Pons (tissue), 1 donor: ENCODE measurements at regions not wholly inside any gene's neighbourhood (a gene's known extent, or its start where the extent isn't known, plus 50 kb on each side); places are given as distances from the start of the nearest gene placed in this dataset.
"Not testable (repeated sequence)": the region's sequence is repeated elsewhere in the genome, so short reads cannot be mapped to it uniquely, and the experiment has no call there.

ENCODE experiments used
- DNase-seq: peaks from one replicate; pipeline ENCODE4 v3.0.0-alpha.2; 2016; ENCODE audit warnings: low spot score

- DNase-seq, result not testable (repeated sequence)
Measured at GRCh38 chr12:131440209-131441059, 270.5 kb upstream of the SFSWAP start.

GRCh38 chr12:131441060-131441396, 269.9 kb upstream of the SFSWAP start:
- no peak for DNase-seq

DNA sequence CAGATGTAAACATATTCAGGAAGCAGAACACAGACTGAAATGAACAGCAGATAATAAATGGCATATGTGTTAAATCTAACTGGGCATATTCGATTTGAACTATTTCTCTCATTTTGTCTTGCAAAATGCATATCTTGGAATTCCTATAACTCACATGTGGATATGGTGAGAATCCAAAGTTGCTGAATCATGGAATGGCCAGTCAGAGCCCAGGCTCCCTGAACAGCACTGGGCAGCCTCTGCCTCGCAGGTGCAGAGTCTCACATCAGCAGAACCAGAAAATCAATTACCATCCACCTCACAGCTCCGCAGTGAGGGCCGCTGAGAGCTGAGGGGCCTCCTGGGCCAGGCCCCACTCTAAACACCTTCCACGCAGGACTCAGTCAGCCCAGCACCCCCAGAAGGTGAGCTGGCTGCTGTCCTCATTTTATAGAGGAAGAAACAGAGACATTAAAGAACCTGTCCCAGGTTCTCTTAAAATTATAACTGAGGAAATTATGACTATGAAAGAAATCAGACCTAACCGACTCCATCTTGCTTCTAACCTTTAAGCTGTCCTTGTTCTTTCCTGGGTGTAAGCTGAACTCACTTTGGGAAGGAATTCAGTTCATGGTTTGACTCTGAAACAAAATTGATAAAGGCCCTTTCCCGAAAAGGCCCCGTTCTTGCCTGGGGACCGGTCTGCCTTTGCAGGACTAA, 269.1 kb upstream of the SFSWAP start:
- DNase-seq, result no peak

- DNase-seq, result no peak
Measured at GRCh38 chr12:131442337-131442918, 268.5 kb upstream of the SFSWAP start.

DNA sequence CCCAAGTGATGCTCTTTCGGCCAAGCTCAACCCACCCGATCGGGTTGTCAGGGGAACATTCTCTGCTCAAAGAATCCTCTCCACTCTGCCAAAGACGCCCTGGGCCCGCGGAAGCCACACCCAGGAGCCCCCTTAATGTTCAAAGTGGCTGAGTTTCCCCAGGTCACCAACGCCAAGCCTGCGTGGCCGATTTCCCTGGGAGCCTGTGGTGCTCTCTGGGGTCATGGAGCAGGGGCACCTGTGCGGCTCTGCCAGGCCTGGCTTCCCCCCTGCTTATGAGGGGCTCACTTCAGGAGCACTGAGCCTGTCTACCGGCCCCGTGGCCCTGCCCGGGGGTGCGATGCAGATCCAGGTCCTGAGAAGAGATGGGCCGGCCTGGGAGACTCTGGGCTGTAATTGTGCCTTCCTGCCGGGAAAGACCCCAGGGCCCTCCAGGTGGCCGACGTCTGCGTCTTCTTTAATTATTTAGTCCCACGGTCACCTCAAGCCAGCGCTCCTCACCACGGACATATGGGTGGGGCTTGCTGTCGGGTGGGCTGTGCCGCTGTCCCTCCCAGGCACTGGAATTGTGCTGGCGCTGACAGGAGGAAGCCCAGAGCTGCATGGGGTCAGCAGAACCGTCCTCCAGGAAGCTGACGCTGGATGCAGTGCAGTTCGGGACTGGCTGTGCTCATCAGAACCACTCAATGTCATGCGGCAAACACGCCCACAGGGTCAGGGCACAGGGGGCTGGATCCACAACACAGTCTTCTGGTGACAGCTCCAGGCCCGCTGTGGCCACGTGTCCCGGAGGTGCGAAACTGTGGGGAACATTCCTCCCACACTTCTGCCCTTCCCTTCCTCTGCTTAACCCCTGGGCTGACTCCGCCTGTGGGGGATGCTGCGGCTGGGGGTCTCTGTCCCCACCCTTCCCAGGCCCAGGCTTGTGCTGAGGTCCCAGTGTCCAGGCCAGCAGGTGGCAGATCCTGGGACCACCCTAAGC, 267.6 kb upstream of the SFSWAP start:
- DNase-seq, result no peak

DNA sequence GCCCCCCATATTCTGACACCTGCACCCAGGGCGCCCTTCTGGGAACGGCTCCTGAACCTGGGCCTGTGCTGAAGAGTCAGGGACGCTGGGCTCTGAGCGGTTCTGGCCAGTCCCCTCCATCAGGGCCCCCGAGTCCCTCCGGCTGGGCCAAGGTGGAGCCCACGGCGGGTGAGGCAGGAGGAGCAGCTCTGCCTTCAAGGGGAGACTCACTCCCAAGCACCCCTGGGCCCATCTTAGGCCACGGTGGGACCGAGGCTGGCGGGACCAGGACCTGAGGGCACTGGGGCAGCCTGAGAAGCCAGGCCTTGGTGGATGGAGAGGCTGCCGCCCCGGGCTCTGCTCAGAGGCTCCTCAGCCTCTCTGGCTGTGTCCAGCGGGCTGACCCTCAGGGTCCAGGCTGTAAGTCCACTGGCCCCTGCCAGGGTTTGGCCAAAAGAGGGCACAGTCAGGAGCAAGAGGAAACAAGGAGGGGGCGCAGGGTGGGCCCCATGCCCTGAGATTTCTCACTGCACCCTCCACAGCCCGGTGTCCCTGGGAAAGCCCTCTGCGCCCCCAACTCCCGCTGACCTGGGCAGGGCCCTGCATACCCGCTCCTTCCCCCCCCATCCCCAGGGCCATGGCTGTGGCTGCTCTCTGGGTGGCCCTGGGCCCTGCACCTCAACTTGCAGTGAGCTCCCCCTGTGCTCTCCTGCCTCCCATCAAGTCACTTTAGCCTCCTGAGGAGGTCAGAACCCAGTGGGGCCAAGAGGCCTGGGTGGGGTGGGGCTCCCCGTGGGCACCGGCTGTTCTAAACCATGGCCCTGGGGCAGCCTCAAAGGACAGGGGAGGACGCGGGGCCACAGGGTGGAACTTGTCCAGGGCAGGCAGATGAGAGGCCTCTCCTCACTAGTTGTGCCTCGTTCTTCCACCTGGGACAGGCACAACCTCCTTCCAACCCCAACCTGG, 266.4 kb upstream of the SFSWAP start:
- DNase-seq, result no peak

GRCh38 chr12:131445184-131445774, 265.6 kb upstream of the SFSWAP start:
- no peak for DNase-seq

GRCh38 chr12:131445795-131446194, 265.1 kb upstream of the SFSWAP start:
- DNase-seq, result no peak

GRCh38 chr12:131447636-131448035, 263.3 kb upstream of the SFSWAP start:
- not testable (repeated sequence) for DNase-seq

DNA sequence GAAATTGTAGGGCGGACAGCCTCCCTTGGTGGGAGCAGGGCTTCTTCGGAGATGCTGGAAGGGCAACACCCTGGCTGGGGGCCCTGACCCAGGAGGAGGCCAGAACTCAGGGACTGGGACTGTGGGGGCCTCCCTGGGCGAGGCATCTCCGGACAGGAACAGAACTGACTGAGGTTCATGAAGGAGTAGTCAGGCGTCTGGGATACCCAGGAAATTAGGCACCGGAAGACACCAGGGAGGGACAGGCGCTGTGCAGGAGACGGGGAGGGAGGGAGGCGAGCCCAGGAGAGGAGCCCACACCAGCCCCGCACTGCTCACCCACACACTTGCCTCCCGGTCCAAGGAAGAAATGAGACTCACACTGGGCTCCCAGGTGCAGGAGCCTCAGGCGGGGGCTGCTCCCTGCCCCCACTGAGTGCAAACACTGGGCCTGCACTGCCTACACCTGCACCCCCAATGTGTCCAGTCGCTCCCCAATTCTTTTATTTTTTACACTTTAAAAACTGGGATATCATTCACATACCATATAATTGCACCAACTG, 262.6 kb upstream of the SFSWAP start:
- no peak for DNase-seq

DNA sequence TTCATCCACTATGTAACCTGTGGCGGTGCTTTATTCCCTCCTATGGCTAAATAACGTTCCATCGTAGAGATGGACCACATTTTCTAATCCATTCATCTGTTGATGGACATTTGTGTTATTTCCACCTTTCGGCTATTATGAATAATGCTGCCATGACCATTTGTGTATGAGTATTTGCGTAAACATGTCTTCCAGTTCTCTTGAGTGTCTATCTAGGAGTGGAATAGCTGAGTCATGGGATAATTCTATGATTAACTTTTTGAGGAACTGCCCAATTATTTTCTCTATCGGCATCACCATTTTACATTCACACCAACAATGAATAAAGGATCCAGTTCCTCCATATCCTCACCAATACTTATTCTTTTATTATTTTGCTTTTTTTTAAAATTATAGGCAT, 261.9 kb upstream of the SFSWAP start:
- no peak for DNase-seq

- no peak for DNase-seq
Measured at GRCh38 chr12:131452444-131452860, 258.4 kb upstream of the SFSWAP start.

- no peak for DNase-seq
Measured at GRCh38 chr12:131454418-131455217, 256.3 kb upstream of the SFSWAP start.

- no peak for DNase-seq
Measured at GRCh38 chr12:131455218-131455506, 255.7 kb upstream of the SFSWAP start.

DNA sequence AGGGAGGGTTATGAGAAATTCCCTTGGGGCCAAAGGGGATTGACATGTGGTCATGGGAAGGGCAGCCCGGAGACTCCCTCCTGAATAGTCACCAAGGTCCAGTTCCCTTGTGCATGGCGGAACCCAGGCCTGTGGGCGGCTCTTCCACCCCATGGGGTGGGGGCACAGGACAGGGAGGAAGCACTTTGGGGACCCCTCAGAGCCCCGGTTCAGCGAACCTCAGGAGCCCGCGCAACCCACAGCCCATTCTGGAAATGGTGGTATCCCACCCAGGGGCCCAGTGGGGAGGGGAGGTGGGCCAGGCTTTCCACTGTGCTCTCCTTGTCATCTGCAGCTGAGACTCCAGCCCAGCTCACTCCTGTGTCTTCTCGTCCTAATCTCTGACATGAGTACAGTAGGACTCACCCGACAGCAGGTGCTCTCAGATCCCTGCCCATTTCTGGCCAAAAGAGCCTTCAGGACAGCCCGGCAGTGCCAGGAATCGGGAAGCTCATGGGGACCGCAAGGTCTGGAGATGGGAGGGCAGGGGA, 255.2 kb upstream of the SFSWAP start:
- DNase-seq, result no peak

- no peak for DNase-seq
Measured at GRCh38 chr12:131456301-131457027, 254.4 kb upstream of the SFSWAP start.

- no peak for DNase-seq
Measured at GRCh38 chr12:131457028-131457310, 253.9 kb upstream of the SFSWAP start.

DNA sequence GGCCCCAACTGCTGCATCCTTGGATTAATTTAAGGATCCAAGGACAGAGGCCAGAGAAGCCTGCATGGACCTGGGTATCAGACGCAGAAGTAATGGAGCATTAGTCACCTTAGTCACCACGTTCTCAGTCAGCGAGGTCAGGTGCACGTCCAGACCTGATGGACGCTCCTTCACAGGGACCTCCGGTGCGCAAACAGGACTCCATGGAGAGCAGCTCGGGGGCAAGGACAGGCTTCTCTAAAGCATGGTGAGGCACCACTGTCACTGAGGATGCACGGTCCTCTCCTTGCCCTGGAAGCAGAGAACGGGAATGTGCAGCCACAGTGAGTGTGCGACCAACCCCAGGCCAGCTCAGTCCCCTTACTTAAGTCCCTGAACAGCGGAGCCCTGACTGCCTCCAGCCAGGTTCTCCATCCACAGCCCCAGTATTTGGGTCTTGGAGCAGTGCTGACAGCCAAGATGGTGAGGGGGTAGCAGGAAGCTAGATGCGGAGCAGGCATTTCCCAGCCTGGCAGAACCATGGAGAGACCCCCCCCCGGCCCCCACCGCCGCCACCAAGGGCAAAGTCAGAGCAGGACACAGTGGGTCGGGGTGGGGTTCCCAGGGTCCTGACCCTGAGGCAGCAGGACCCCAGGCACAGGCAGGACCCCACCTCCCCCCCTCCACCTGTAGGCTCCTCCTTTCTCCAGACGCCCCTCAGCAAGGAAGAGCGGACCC, 253.4 kb upstream of the SFSWAP start:
- no peak for DNase-seq
